Progenitor cell of endocrine pancreas (in vitro differentiated cells): ENCODE measurements at regions not wholly inside any gene's neighbourhood (a gene's known extent, or its start where the extent isn't known, plus 50 kb on each side); places are given as distances from the start of the nearest gene placed in this dataset.
"Not testable (repeated sequence)": the region's sequence is repeated elsewhere in the genome, so short reads cannot be mapped to it uniquely, and the experiment has no call there.

Source experiments
- DNase-seq: peaks from one replicate; pipeline ENCODE4 v3.0.0; 2021; ENCODE audit warnings: low spot score; ENCODE audit not compliant: unreplicated experiment
- H3K27ac Mint-ChIP-seq: 2 replicates; pipeline ENCODE4 v1.8.0; 2021; ENCODE audit warnings: mild to moderate bottlenecking, moderate library complexity, mixed read lengths
- H3K27me3 Mint-ChIP-seq: 2 replicates; pipeline ENCODE4 v1.8.0; 2021; ENCODE audit warnings: mixed read lengths
- H3K36me3 Mint-ChIP-seq: 2 replicates; pipeline ENCODE4 v1.8.0; 2022; ENCODE audit warnings: mixed read lengths; ENCODE audit not compliant: insufficient read depth
- H3K4me1 Mint-ChIP-seq: 2 replicates; pipeline ENCODE4 v1.8.0; 2021; ENCODE audit warnings: low read depth, mixed read lengths
- H3K4me3 Mint-ChIP-seq: 2 replicates; pipeline ENCODE4 v1.8.0; 2021; ENCODE audit warnings: low read depth, mild to moderate bottlenecking, moderate library complexity, mixed read lengths
- H3K9me3 Mint-ChIP-seq: 2 replicates; pipeline ENCODE4 v1.8.0; 2021; ENCODE audit warnings: low read depth, mixed read lengths
- TF ChIP-seq, protein P1 (sequence below): fragments of 200-600 bp; sonication (generic); IDR thresholded peaks from one replicate; pipeline ENCODE4 v1.5.0; 2021; ENCODE audit warnings: antibody characterized with exemption, mild to moderate bottlenecking; ENCODE audit not compliant: unreplicated experiment

DNA sequence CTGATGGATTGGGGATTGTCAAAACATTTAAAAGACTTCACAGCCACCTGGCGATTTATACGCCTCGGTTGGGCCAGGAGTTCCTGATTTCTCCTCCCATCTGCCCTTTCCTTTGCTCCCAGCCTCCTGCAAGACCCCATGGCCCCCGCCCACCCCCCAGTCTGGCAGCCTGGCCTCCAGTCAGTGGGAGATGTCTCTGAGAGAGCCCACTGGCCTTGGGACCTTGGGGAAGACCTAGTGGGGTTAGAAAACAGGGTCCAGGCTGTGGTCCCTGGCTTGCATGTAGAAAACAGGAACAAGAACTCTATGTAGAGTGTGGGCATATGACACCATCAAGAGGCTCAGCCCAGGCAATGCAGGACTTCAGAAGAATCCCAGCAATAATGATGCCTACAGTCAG, 209.4 kb upstream of the C16orf82 start:
- TF ChIP-seq, protein P1, sequence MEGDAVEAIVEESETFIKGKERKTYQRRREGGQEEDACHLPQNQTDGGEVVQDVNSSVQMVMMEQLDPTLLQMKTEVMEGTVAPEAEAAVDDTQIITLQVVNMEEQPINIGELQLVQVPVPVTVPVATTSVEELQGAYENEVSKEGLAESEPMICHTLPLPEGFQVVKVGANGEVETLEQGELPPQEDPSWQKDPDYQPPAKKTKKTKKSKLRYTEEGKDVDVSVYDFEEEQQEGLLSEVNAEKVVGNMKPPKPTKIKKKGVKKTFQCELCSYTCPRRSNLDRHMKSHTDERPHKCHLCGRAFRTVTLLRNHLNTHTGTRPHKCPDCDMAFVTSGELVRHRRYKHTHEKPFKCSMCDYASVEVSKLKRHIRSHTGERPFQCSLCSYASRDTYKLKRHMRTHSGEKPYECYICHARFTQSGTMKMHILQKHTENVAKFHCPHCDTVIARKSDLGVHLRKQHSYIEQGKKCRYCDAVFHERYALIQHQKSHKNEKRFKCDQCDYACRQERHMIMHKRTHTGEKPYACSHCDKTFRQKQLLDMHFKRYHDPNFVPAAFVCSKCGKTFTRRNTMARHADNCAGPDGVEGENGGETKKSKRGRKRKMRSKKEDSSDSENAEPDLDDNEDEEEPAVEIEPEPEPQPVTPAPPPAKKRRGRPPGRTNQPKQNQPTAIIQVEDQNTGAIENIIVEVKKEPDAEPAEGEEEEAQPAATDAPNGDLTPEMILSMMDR, result no peak
- no peak overlapping the region for H3K4me3 Mint-ChIP-seq
- H3K9me3 Mint-ChIP-seq, result peaks cover 17% of the 10 kb centered on the region
- no peak overlapping the region for H3K27ac Mint-ChIP-seq
- no peak for DNase-seq
- H3K27me3 Mint-ChIP-seq, result peaks cover 19% of the 10 kb centered on the region
- no peaks in the 10 kb centered on the region for H3K4me1 Mint-ChIP-seq
- no peaks in the 10 kb centered on the region for H3K36me3 Mint-ChIP-seq

DNA sequence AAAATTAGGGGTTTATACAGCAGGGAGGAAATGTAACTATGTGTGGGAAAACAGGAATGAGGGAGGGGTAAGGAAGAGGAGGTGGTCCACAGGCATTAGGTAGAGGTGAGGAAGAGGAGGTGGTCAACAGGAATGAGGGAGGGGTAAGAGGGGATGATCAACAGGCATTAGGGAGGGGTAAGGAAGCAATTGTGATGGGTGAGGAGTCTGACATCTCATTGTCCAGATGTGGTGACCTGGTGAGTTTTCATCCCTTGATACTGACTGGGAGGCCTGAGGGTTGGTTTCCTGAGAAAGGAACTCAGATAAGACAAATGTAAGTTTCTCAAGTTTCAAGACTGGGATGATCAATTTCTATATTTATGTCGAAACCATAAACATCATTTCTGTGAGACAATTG, 206.2 kb upstream of the C16orf82 start:
- peaks cover 17% of the 10 kb centered on the region for H3K9me3 Mint-ChIP-seq
- H3K4me3 Mint-ChIP-seq, result no peak overlapping the region
- no peak for DNase-seq
- H3K36me3 Mint-ChIP-seq, result no peaks in the 10 kb centered on the region
- H3K27ac Mint-ChIP-seq, result no peak overlapping the region
- TF ChIP-seq, protein P1, result no peak
- peaks cover 34% of the 10 kb centered on the region for H3K27me3 Mint-ChIP-seq
- no peaks in the 10 kb centered on the region for H3K4me1 Mint-ChIP-seq

DNA sequence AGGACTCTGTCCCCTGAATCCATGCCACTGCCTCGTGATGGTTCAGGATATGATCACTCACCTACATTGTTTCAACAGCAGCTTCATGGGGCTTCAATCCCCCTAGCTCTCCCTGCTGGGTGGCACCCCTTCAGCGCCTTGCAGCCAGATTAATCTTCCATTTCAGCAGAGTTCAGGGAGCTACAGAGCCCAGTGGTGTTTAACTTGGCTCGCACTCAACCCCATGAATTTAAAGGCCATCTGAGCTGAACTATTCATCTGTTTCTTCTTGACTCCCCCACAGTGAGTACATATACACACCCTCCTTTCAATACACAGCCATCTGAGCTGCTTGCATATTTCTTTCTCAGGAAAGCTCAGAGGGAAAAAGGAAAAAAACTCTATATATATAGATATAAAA, 202.8 kb upstream of the C16orf82 start:
- Mint-ChIP-seq H3K4me3 (no peak overlapping the region), H3K4me1 (no peaks in the 10 kb centered on the region), H3K27me3 (peaks cover 51% of the 10 kb centered on the region), H3K36me3 (no peaks in the 10 kb centered on the region), H3K9me3 (peaks cover 17% of the 10 kb centered on the region), H3K27ac (no peak overlapping the region)
- no peak for DNase-seq
- TF ChIP-seq, protein P1, result no peak

DNA sequence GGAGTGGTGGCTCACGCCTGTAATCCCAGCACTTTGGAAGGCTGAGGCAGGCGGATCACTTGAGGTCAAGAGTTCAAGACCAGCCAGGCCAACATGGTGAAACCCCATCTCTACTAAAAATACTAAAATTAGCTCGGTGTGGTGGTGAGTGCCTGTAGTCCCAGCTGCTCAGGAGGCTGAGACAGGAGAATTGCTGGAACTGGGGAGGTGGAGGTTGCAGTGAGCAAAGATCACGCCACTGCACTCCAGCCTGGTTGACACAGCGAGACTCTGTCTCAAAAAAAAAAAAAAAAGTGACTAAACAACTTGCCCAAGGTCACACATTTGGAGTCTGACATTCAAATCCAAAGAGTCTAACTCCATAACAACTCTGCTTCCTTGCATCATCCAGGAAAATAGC, 192.4 kb upstream of the C16orf82 start:
- not testable (repeated sequence) for DNase-seq, H3K27ac Mint-ChIP-seq, H3K36me3 Mint-ChIP-seq, H3K9me3 Mint-ChIP-seq, H3K27me3 Mint-ChIP-seq, H3K4me1 Mint-ChIP-seq, H3K4me3 Mint-ChIP-seq

DNA sequence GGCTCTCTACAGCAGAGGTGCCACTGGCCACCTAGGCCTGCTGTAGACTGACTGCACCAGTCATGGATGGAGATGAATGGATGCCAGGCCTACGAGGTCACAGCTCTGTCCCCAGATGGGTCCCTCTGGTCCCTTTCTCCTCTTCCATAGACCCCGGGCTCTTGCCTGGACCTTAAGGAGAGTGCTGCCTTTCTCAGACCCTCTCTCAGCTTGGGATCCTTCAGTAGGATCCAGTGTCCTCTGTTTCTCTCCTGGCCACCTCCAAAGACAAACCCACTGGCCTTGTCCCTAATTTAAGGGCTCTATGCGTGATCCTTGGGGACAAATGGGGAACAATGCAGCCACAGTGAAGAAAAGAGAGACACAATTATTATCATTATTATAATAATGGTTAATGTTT, 189.3 kb upstream of the C16orf82 start:
- Mint-ChIP-seq H3K27ac (no peak overlapping the region), H3K4me3 (no peak overlapping the region), H3K27me3 (peaks cover 4% of the 10 kb centered on the region), H3K9me3 (no peaks in the 10 kb centered on the region), H3K36me3 (no peaks in the 10 kb centered on the region), H3K4me1 (no peaks in the 10 kb centered on the region)
- TF ChIP-seq, protein P1, result no peak
- no peak for DNase-seq

DNA sequence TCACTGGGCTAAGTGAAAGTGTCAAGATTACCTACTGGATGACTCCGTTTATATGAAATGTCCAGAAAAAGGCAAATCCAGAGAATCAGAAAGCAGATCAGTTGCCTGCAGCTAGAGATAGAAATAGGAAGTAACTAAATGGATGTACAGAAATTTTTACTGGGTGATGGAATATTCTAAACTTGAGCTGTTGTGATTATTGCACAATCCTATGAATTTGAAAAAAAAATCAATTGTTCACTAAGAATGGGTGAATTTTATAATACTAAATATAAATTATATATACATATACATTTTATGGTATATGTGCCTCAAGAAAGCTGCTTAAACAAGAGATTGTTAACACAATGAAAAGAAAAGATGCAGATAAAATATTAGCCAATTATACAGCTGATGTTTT, 181.1 kb upstream of the C16orf82 start:
- Mint-ChIP-seq H3K9me3 (peaks cover 8% of the 10 kb centered on the region), H3K4me3 (no peak overlapping the region), H3K27me3 (peaks cover 9% of the 10 kb centered on the region), H3K4me1 (no peaks in the 10 kb centered on the region), H3K36me3 (no peaks in the 10 kb centered on the region), H3K27ac (no peak overlapping the region)
- TF ChIP-seq, protein P1, result no peak
- no peak for DNase-seq
